WTC11 (cell line): ENCODE measurements at regions not wholly inside any gene's neighbourhood (a gene's known extent, or its start where the extent isn't known, plus 50 kb on each side); places are given as distances from the start of the nearest gene placed in this dataset.

Experiments used
- ATAC-seq: fragments of 200-7000 bp; cut with Tn5 transposase; 2 replicates; pipeline ENCODE4 v1.10.0; 2021; ENCODE audit warnings: mild to moderate bottlenecking, moderate library complexity
- CTCF ChIA-PET: fragments of 300-600 bp; sonication (Branson Sonifier 250); formaldehyde crosslinking; loops from one replicate; lab custom pipeline; 2021; ENCODE audit warnings: antibody characterized with exemption; lab: Charles Lee
- POLR2A ChIA-PET: fragments of 350-600 bp; sonication (Branson Sonifier 250); formaldehyde crosslinking; loops from one replicate; lab custom pipeline; 2021; ENCODE audit warnings: antibody characterized with exemption; lab: Charles Lee
- DNase-seq: peaks from one replicate; pipeline ENCODE4 v3.0.0; 2021; ENCODE audit warnings: low spot score
- H3K27ac Mint-ChIP-seq: 2 replicates; pipeline ENCODE4 v1.8.0; 2021; ENCODE audit warnings: mixed read lengths
- H3K27me3 Mint-ChIP-seq: 2 replicates; pipeline ENCODE4 v1.8.0; 2021; ENCODE audit warnings: low read depth, mild to moderate bottlenecking, moderate library complexity, mixed read lengths
- H3K36me3 Mint-ChIP-seq: 2 replicates; pipeline ENCODE4 v1.8.0; 2021; ENCODE audit warnings: mixed read lengths
- H3K4me1 Mint-ChIP-seq: 2 replicates; pipeline ENCODE4 v1.8.0; 2022; ENCODE audit warnings: mixed read lengths
- H3K4me3 Mint-ChIP-seq: 2 replicates; pipeline ENCODE4 v1.8.0; 2021; ENCODE audit warnings: mild to moderate bottlenecking, moderate library complexity, mixed read lengths
- H3K9me3 Mint-ChIP-seq: 2 replicates; pipeline ENCODE4 v1.8.0; 2021; ENCODE audit warnings: mixed read lengths
- ATF1 ChIP-seq: sonication (generic); formaldehyde crosslinking; IDR thresholded peaks from 2 replicates; pipeline ENCODE4 v1.8.1; 2023; ENCODE audit warnings: mild to moderate bottlenecking, moderate library complexity, missing genetic modification reagents
- ATF2 ChIP-seq: sonication (generic); formaldehyde crosslinking; IDR thresholded peaks from 2 replicates; pipeline ENCODE4 v1.8.1; 2022; ENCODE audit warnings: low read depth, missing genetic modification reagents, borderline replicate concordance
- CREB1 ChIP-seq: sonication (generic); formaldehyde crosslinking; IDR thresholded peaks from 2 replicates; pipeline ENCODE4 v1.8.0; 2023; ENCODE audit warnings: mild to moderate bottlenecking, missing genetic modification reagents
- CTCF ChIP-seq: fragments of 200-600 bp; IDR thresholded peaks from 2 replicates; pipeline ENCODE4 v1.8.0; 2022; ENCODE audit warnings: antibody characterized with exemption
- E2F1 ChIP-seq: sonication (generic); formaldehyde crosslinking; IDR thresholded peaks from 2 replicates; pipeline ENCODE4 v1.8.0; 2022; ENCODE audit warnings: mild to moderate bottlenecking, missing genetic modification reagents
- ESRRA ChIP-seq: sonication (generic); formaldehyde crosslinking; IDR thresholded peaks from 2 replicates; pipeline ENCODE4 v1.8.1; 2022; ENCODE audit warnings: mild to moderate bottlenecking, missing genetic modification reagents, borderline replicate concordance
- ETV6 ChIP-seq: sonication (generic); formaldehyde crosslinking; IDR thresholded peaks from 2 replicates; pipeline ENCODE4 v1.8.1; 2022; ENCODE audit warnings: mild to moderate bottlenecking, missing genetic modification reagents
- FOXP1 ChIP-seq: sonication (generic); formaldehyde crosslinking; IDR thresholded peaks from 2 replicates; pipeline ENCODE4 v1.8.0; 2022; ENCODE audit warnings: missing genetic modification reagents, mild to moderate bottlenecking, moderate library complexity, borderline replicate concordance
- FOXP4 ChIP-seq: sonication (generic); formaldehyde crosslinking; IDR thresholded peaks from 2 replicates; pipeline ENCODE4 v1.8.0; 2022; ENCODE audit warnings: mild to moderate bottlenecking, missing genetic modification reagents
- GTF2I ChIP-seq: fragments of 250-450 bp; sonication (Bioruptor Pico); conservative IDR thresholded peaks from 2 replicates; pipeline ENCODE4 v1.4.0; 2021; ENCODE audit warnings: mild to moderate bottlenecking
- JAZF1 ChIP-seq: fragments of 250-450 bp; sonication (Bioruptor Pico); IDR thresholded peaks from 2 replicates; pipeline ENCODE4 v1.9.0; 2021; ENCODE audit warnings: moderate library complexity, mild to moderate bottlenecking, inconsistent platforms
- JUN ChIP-seq: sonication (generic); formaldehyde crosslinking; IDR thresholded peaks from 2 replicates; pipeline ENCODE4 v1.8.0; 2023; ENCODE audit warnings: mild to moderate bottlenecking, missing genetic modification reagents
- KAT7 ChIP-seq: sonication (generic); formaldehyde crosslinking; IDR thresholded peaks from 2 replicates; pipeline ENCODE4 v1.8.1; 2023; ENCODE audit warnings: missing genetic modification reagents, mild to moderate bottlenecking, borderline replicate concordance
- MAX ChIP-seq: sonication (generic); formaldehyde crosslinking; IDR thresholded peaks from 2 replicates; pipeline ENCODE4 v1.8.0; 2022; ENCODE audit warnings: mild to moderate bottlenecking, missing genetic modification reagents
- NFE2L1 ChIP-seq: sonication (generic); formaldehyde crosslinking; IDR thresholded peaks from 2 replicates; pipeline ENCODE4 v1.8.1; 2023; ENCODE audit warnings: missing genetic modification reagents
- NR1H2 ChIP-seq: sonication (generic); formaldehyde crosslinking; IDR thresholded peaks from 2 replicates; pipeline ENCODE4 v1.9.0; 2021; ENCODE audit warnings: mild to moderate bottlenecking, moderate library complexity, missing genetic modification reagents
- PRDM15 ChIP-seq: sonication (generic); formaldehyde crosslinking; IDR thresholded peaks from 2 replicates; pipeline ENCODE4 v1.8.0; 2022; ENCODE audit warnings: missing genetic modification reagents
- PREB ChIP-seq: sonication (generic); formaldehyde crosslinking; IDR thresholded peaks from 2 replicates; pipeline ENCODE4 v1.8.1; 2022; ENCODE audit warnings: mild to moderate bottlenecking, missing genetic modification reagents, moderate library complexity, borderline replicate concordance
- PRRX2 ChIP-seq: fragments of 250-450 bp; sonication (Bioruptor Pico); IDR thresholded peaks from 2 replicates; pipeline ENCODE4 v1.8.0; 2021; ENCODE audit warnings: mild to moderate bottlenecking
- ZNF232 ChIP-seq: sonication (generic); formaldehyde crosslinking; IDR thresholded peaks from 2 replicates; pipeline ENCODE4 v1.8.0; 2022; ENCODE audit warnings: mild to moderate bottlenecking, missing genetic modification reagents
- ZNF512 ChIP-seq: sonication (generic); formaldehyde crosslinking; IDR thresholded peaks from 2 replicates; pipeline ENCODE4 v1.8.1; 2022; ENCODE audit warnings: missing genetic modification reagents, borderline replicate concordance

- no peak for TF ChIP-seq CREB1 (CRISPR knock-in tag)
- no peak for TF ChIP-seq PREB (CRISPR knock-in tag)
- no peak for TF ChIP-seq NR1H2 (CRISPR knock-in tag)
- TF ChIP-seq FOXP1, result no peak
- no peak for TF ChIP-seq CTCF
- no peak for TF ChIP-seq JUN (CRISPR knock-in tag)
- no peak for TF ChIP-seq ZNF512
- TF ChIP-seq JAZF1 (CRISPR knock-in tag), result no peak
- TF ChIP-seq KAT7 (CRISPR knock-in tag), result no peak
- TF ChIP-seq ESRRA (CRISPR knock-in tag), result no peak
- TF ChIP-seq ETV6 (CRISPR knock-in tag), result no peak
- no peak for TF ChIP-seq ZNF232 (CRISPR knock-in tag)
- no peak for TF ChIP-seq GTF2I (CRISPR knock-in tag)
- TF ChIP-seq ATF2, result no peak
- no peak for TF ChIP-seq FOXP4 (CRISPR knock-in tag)
- ChIA-PET CTCF (no interaction called here), POLR2A (no interaction called here)
- H3K4me3 Mint-ChIP-seq, result no peak overlapping the region
- H3K27ac Mint-ChIP-seq, result no peak overlapping the region
- no peaks in the 10 kb centered on the region for H3K27me3 Mint-ChIP-seq
- peaks cover 7% of the 10 kb centered on the region for H3K36me3 Mint-ChIP-seq
- H3K4me1 Mint-ChIP-seq, result peaks cover 3% of the 10 kb centered on the region
- H3K9me3 Mint-ChIP-seq, result peaks cover 29% of the 10 kb centered on the region
- ATAC-seq (no peak), DNase-seq (no peak)
Measured at GRCh38 chr2:52475590-52475989, 1292.0 kb upstream of the CHAC2 start.

- Mint-ChIP-seq H3K36me3 (peaks cover 9% of the 10 kb centered on the region), H3K27me3 (no peaks in the 10 kb centered on the region), H3K4me1 (peaks cover 12% of the 10 kb centered on the region), H3K9me3 (peaks cover 29% of the 10 kb centered on the region), H3K27ac (no peak overlapping the region), H3K4me3 (no peak overlapping the region)
- CTCF ChIA-PET, result no interaction called here
- POLR2A ChIA-PET, result no interaction called here
- no peak for DNase-seq
- ATAC-seq, result no peak
- TF ChIP-seq ZNF512 (no peak), PRRX2 (CRISPR knock-in tag) (no peak), NFE2L1 (CRISPR knock-in tag) (no peak), GTF2I (CRISPR knock-in tag) (no peak), E2F1 (CRISPR knock-in tag) (no peak), MAX (no peak), PRDM15 (no peak), ATF1 (CRISPR knock-in tag) (no peak)
Measured at GRCh38 chr2:52474091-52474490, 1293.5 kb upstream of the CHAC2 start.
